Neural crest cell (in vitro differentiated cells): ENCODE measurements at regions not wholly inside any gene's neighbourhood (a gene's known extent, or its start where the extent isn't known, plus 50 kb on each side); places are given as distances from the start of the nearest gene placed in this dataset.

Experiments used
- DNase-seq: peaks from one replicate; pipeline ENCODE4 v3.0.0; 2021; ENCODE audit warnings: low read depth, mixed read lengths, low spot score
- H3K27ac Mint-ChIP-seq: one replicate; pipeline ENCODE4 v1.8.0; 2021; ENCODE audit warnings: mild to moderate bottlenecking, mixed read lengths; ENCODE audit not compliant: unreplicated experiment
- H3K27me3 Mint-ChIP-seq: 2 replicates; pipeline ENCODE4 v1.8.0; 2021; ENCODE audit warnings: low read depth, mild to moderate bottlenecking, mixed read lengths
- H3K36me3 Mint-ChIP-seq: 2 replicates; pipeline ENCODE4 v1.8.0; 2021; ENCODE audit warnings: low read depth, mild to moderate bottlenecking, mixed read lengths
- H3K4me1 Mint-ChIP-seq: 2 replicates; pipeline ENCODE4 v1.8.0; 2021; ENCODE audit warnings: mixed read lengths
- H3K4me3 Mint-ChIP-seq: one replicate; pipeline ENCODE4 v1.8.0; 2021; ENCODE audit warnings: mild to moderate bottlenecking, mixed read lengths
- H3K9me3 Mint-ChIP-seq: 2 replicates; pipeline ENCODE4 v1.8.0; 2021; ENCODE audit warnings: mixed read lengths
- TF ChIP-seq, protein P1 (sequence below): fragments of 200-600 bp; sonication (generic); conservative IDR thresholded peaks from 2 replicates; pipeline ENCODE4 v1.5.0; 2021; ENCODE audit warnings: antibody characterized with exemption, mild to moderate bottlenecking

DNA sequence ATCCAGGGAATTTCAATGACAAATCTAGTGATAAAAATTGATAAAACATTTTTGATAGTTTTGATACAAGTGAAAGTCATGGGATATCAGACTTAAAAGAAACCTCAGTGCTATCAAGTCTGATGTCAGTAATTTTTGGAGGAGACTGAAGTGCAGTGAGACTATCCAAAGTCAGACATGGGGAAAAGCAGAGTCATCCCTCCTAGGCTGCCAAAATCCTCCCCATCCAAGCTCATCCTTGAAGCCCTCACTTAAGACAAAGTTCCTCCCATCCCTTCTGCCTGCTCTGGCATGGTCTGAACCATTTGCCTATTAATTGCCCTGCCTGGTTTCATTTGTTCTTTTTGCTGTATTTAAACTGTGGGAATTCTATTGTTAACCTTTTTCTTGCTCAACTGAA lies 456.9 kb upstream of the UBE2E2 start:
- Mint-ChIP-seq H3K27ac (no peak overlapping the region), H3K27me3 (no peaks in the 10 kb centered on the region), H3K4me1 (peaks cover 25% of the 10 kb centered on the region), H3K4me3 (no peak overlapping the region), H3K36me3 (no peaks in the 10 kb centered on the region), H3K9me3 (peaks cover 3% of the 10 kb centered on the region)
- DNase-seq, result no peak
- TF ChIP-seq, protein P1, sequence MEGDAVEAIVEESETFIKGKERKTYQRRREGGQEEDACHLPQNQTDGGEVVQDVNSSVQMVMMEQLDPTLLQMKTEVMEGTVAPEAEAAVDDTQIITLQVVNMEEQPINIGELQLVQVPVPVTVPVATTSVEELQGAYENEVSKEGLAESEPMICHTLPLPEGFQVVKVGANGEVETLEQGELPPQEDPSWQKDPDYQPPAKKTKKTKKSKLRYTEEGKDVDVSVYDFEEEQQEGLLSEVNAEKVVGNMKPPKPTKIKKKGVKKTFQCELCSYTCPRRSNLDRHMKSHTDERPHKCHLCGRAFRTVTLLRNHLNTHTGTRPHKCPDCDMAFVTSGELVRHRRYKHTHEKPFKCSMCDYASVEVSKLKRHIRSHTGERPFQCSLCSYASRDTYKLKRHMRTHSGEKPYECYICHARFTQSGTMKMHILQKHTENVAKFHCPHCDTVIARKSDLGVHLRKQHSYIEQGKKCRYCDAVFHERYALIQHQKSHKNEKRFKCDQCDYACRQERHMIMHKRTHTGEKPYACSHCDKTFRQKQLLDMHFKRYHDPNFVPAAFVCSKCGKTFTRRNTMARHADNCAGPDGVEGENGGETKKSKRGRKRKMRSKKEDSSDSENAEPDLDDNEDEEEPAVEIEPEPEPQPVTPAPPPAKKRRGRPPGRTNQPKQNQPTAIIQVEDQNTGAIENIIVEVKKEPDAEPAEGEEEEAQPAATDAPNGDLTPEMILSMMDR, result no peak

DNA sequence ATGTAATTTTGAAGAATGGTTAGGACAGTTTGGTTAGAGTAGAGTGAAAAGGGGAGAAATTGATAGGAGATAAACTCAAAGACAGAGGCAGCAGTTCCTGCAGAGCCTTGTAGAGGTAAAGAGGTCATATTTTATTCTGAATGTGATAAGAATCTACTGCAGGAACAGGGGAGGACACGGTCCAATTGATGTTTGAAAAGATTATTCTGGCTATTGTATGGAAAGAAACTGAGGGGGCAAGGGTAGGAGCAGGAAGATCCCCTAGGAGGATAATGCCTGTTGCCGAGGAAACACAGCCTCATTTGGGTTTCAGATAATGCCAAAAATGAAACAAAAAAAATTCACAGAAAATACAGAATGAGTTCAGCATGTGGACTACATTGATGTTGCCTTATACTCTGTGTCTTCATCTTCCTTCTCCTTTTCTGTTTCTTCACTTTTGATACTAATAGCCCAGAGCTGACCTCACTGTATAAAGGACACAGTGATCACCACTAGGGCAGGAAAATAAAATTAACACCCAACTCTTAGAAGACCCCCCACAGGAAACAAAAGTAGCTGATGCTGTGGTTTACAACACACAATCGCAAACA lies 454.6 kb upstream of the UBE2E2 start:
- Mint-ChIP-seq H3K9me3 (peaks cover 3% of the 10 kb centered on the region), H3K36me3 (peaks cover 3% of the 10 kb centered on the region), H3K27me3 (no peaks in the 10 kb centered on the region), H3K4me3 (no peak overlapping the region), H3K27ac (no peak overlapping the region), H3K4me1 (peaks cover 25% of the 10 kb centered on the region)
- no peak for DNase-seq
- TF ChIP-seq, protein P1, result no peak

DNA sequence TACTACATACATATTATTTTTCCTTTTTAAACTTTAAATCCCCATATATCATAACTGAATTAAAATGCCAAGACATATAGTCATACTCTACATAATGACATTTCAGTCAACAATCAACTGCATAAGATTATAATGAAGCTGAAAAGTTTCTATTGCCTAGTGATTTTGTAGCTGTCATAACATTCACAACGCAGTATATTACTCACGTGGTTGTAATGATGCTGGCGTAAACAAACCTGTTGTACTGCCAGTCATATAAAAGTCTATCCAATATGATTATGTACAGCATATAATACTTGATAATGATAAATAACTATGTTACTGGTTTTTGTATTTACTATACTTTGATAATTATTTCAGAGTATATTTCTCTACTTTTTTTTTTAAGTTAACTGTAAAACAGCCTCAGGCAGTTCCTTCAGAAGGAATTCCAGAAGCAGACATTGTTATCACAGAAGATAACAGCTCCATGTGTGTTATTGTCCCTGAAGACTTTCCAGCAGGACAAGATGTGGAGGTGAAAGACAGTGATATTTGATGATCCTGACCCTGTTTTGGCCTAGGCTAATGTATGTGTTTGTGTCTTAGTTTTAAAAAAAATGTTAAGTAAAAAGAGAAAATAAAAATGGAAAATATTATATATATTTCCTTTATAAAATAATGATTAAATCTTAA lies 443.4 kb upstream of the UBE2E2 start:
- no peak overlapping the region for H3K4me3 Mint-ChIP-seq
- no peak overlapping the region for H3K27ac Mint-ChIP-seq

DNA sequence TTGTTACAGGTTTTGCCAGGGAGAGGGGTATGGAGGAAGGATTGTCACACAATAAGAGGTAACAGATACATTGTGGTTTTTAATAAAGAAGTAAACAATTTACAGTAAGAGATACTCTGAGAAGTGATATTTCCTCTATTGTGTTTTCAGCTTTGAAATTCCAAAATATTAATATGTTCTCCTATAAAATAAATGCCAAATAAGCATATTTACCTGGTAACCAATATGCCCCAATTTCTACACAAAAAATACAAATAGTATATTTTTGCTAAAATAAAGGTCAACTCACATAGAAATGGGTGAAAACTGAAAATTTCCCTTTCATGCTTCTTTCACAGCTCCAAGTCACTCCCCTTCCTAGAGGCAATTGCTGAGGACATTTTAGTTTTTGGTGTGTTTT lies 437.4 kb upstream of the UBE2E2 start:
- no peak for DNase-seq
- H3K27ac Mint-ChIP-seq, result no peak overlapping the region
- TF ChIP-seq, protein P1, result no peak
- peaks cover 15% of the 10 kb centered on the region for H3K9me3 Mint-ChIP-seq
- no peaks in the 10 kb centered on the region for H3K36me3 Mint-ChIP-seq
- peaks cover 5% of the 10 kb centered on the region for H3K27me3 Mint-ChIP-seq
- no peaks in the 10 kb centered on the region for H3K4me1 Mint-ChIP-seq
- H3K4me3 Mint-ChIP-seq, result no peak overlapping the region

More for the DNA sequence above, 443.4 kb upstream of the UBE2E2 start:
- Mint-ChIP-seq H3K27me3 (no peaks in the 10 kb centered on the region), H3K4me1 (no peaks in the 10 kb centered on the region), H3K9me3 (peaks cover 15% of the 10 kb centered on the region), H3K36me3 (no peaks in the 10 kb centered on the region)
- DNase-seq, result no peak
- TF ChIP-seq, protein P1, result no peak

DNA sequence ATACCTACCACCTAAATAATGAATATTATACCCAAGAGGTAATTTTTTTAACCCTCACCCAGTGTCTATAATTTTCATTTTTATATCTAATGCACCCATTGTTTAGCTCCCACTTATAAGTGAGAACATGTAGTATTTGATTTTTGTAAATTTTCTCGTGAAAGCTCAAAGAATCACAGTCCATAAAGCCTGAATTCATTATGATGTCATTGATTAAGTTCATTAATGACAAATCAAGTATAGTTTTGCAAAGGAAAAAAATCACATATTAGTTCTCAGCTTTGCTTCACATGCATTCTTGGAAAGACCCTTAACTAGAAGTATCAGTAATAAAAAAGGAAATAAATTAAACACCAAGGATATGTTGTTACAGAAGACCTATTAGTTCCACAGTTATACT lies 425.3 kb upstream of the UBE2E2 start:
- Mint-ChIP-seq H3K36me3 (no peaks in the 10 kb centered on the region), H3K4me3 (no peak overlapping the region), H3K27me3 (no peaks in the 10 kb centered on the region), H3K4me1 (no peaks in the 10 kb centered on the region), H3K27ac (no peak overlapping the region), H3K9me3 (no peaks in the 10 kb centered on the region)
- TF ChIP-seq, protein P1, result no peak
- DNase-seq, result no peak
